ENCODE measurements at regions not wholly inside any gene's neighbourhood (a gene's known extent, or its start where the extent isn't known, plus 50 kb on each side); places are given as distances from the start of the nearest gene placed in this dataset.

DNA sequence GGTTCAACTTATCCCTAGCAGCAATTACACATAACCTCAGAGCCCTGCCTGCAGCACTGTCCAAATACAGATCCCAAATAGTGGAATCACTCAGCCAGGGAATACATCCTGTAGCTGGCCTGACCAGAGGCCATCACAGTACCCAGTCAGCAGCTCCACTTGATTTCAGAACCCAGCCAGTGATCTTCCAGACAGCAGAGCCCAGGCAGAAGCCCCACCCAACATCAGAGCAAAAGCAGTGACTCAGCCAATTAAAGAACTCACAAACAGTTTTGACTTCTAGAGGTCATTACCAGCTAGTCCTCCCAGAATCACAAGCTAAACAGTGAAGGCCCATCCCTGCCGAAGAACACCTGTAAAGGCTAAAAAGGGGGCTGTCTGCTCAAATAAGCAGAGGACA, 118.0 kb upstream of the SRD5A2 start:
- TF ChIP-seq CSDC2 (CRISPR knock-in tag; IDR thresholded peaks at IDR 0.05): no peak
- no peak for TF ChIP-seq ZFP30 (CRISPR knock-in tag; IDR thresholded peaks at IDR 0.05)
- TF ChIP-seq, protein P1, sequence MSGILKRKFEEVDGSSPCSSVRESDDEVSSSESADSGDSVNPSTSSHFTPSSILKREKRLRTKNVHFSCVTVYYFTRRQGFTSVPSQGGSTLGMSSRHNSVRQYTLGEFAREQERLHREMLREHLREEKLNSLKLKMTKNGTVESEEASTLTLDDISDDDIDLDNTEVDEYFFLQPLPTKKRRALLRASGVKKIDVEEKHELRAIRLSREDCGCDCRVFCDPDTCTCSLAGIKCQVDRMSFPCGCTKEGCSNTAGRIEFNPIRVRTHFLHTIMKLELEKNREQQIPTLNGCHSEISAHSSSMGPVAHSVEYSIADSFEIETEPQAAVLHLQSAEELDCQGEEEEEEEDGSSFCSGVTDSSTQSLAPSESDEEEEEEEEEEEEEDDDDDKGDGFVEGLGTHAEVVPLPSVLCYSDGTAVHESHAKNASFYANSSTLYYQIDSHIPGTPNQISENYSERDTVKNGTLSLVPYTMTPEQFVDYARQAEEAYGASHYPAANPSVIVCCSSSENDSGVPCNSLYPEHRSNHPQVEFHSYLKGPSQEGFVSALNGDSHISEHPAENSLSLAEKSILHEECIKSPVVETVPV (CRISPR knock-in tag; IDR thresholded peaks at IDR 0.05): no peak
- TF ChIP-seq, protein P2, sequence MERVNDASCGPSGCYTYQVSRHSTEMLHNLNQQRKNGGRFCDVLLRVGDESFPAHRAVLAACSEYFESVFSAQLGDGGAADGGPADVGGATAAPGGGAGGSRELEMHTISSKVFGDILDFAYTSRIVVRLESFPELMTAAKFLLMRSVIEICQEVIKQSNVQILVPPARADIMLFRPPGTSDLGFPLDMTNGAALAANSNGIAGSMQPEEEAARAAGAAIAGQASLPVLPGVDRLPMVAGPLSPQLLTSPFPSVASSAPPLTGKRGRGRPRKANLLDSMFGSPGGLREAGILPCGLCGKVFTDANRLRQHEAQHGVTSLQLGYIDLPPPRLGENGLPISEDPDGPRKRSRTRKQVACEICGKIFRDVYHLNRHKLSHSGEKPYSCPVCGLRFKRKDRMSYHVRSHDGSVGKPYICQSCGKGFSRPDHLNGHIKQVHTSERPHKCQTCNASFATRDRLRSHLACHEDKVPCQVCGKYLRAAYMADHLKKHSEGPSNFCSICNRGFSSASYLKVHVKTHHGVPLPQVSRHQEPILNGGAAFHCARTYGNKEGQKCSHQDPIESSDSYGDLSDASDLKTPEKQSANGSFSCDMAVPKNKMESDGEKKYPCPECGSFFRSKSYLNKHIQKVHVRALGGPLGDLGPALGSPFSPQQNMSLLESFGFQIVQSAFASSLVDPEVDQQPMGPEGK (CRISPR knock-in tag; IDR thresholded peaks at IDR 0.05; ENCODE audit: borderline replicate concordance): no peak
- TF ChIP-seq, protein P3, sequence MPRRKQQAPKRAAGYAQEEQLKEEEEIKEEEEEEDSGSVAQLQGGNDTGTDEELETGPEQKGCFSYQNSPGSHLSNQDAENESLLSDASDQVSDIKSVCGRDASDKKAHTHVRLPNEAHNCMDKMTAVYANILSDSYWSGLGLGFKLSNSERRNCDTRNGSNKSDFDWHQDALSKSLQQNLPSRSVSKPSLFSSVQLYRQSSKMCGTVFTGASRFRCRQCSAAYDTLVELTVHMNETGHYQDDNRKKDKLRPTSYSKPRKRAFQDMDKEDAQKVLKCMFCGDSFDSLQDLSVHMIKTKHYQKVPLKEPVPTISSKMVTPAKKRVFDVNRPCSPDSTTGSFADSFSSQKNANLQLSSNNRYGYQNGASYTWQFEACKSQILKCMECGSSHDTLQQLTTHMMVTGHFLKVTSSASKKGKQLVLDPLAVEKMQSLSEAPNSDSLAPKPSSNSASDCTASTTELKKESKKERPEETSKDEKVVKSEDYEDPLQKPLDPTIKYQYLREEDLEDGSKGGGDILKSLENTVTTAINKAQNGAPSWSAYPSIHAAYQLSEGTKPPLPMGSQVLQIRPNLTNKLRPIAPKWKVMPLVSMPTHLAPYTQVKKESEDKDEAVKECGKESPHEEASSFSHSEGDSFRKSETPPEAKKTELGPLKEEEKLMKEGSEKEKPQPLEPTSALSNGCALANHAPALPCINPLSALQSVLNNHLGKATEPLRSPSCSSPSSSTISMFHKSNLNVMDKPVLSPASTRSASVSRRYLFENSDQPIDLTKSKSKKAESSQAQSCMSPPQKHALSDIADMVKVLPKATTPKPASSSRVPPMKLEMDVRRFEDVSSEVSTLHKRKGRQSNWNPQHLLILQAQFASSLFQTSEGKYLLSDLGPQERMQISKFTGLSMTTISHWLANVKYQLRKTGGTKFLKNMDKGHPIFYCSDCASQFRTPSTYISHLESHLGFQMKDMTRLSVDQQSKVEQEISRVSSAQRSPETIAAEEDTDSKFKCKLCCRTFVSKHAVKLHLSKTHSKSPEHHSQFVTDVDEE (CRISPR knock-in tag; IDR thresholded peaks at IDR 0.05): no peak
- no peak for TF ChIP-seq ZNF70 (CRISPR knock-in tag; IDR thresholded peaks at IDR 0.05)
- no peak for TF ChIP-seq BACH2 (CRISPR knock-in tag; IDR thresholded peaks at IDR 0.05; ENCODE audit: borderline replicate concordance)
- TF ChIP-seq ZC3H10 (CRISPR knock-in tag; IDR thresholded peaks at IDR 0.05): no peak
- TF ChIP-seq SNAI2 (CRISPR knock-in tag; IDR thresholded peaks at IDR 0.05): no peak
- TF ChIP-seq GLIS3 (CRISPR knock-in tag; IDR thresholded peaks at IDR 0.05): no peak
- TF ChIP-seq ESRRG (CRISPR knock-in tag; IDR thresholded peaks at IDR 0.05): no peak
- no peak for TF ChIP-seq ZFP3 (CRISPR knock-in tag; IDR thresholded peaks at IDR 0.05)
- no peak for ATAC-seq

DNA sequence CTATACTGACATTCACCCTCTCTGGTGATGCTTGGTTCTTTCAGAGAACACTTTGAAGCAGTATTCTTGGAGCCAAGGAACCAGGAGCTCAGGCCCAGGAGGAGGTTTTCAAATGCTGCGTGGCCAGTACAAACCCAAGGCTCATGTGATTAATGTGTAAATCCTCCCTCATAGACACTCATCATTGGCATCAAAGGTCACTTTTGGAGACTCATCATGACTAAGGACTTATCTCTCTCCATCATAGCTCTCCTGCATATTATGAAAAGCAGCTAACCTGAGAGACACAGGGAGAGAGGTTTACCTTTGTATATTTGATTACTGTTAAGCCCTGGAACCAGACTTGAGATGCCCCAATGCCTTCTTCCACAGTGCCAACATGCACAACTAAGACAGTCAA, 115.3 kb upstream of the SRD5A2 start:
- TF ChIP-seq, protein P1 (CRISPR knock-in tag; IDR thresholded peaks at IDR 0.05): no peak
- TF ChIP-seq TOX (CRISPR knock-in tag; IDR thresholded peaks at IDR 0.05; ENCODE audit: borderline replicate concordance): no peak
- TF ChIP-seq CSDC2 (CRISPR knock-in tag; IDR thresholded peaks at IDR 0.05): no peak
- TF ChIP-seq, protein P3 (CRISPR knock-in tag; IDR thresholded peaks at IDR 0.05): no peak
- TF ChIP-seq, protein P2 (CRISPR knock-in tag; IDR thresholded peaks at IDR 0.05; ENCODE audit: borderline replicate concordance): no peak
- TF ChIP-seq, protein P4, sequence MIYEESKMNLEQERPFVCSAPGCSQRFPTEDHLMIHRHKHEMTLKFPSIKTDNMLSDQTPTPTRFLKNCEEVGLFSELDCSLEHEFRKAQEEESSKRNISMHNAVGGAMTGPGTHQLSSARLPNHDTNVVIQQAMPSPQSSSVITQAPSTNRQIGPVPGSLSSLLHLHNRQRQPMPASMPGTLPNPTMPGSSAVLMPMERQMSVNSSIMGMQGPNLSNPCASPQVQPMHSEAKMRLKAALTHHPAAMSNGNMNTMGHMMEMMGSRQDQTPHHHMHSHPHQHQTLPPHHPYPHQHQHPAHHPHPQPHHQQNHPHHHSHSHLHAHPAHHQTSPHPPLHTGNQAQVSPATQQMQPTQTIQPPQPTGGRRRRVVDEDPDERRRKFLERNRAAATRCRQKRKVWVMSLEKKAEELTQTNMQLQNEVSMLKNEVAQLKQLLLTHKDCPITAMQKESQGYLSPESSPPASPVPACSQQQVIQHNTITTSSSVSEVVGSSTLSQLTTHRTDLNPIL (CRISPR knock-in tag; IDR thresholded peaks at IDR 0.05; ENCODE audit: low read depth): no peak
- no peak for TF ChIP-seq ESRRG (CRISPR knock-in tag; IDR thresholded peaks at IDR 0.05)
- TF ChIP-seq ZFP3 (CRISPR knock-in tag; IDR thresholded peaks at IDR 0.05): no peak
- no peak for TF ChIP-seq ARNTL (CRISPR knock-in tag; IDR thresholded peaks at IDR 0.05; ENCODE audit: borderline replicate concordance, low read depth)
- TF ChIP-seq SNAI2 (CRISPR knock-in tag; IDR thresholded peaks at IDR 0.05): no peak
- TF ChIP-seq PPARA (CRISPR knock-in tag; IDR thresholded peaks at IDR 0.05; ENCODE audit: borderline replicate concordance): no peak
- TF ChIP-seq, protein P5, sequence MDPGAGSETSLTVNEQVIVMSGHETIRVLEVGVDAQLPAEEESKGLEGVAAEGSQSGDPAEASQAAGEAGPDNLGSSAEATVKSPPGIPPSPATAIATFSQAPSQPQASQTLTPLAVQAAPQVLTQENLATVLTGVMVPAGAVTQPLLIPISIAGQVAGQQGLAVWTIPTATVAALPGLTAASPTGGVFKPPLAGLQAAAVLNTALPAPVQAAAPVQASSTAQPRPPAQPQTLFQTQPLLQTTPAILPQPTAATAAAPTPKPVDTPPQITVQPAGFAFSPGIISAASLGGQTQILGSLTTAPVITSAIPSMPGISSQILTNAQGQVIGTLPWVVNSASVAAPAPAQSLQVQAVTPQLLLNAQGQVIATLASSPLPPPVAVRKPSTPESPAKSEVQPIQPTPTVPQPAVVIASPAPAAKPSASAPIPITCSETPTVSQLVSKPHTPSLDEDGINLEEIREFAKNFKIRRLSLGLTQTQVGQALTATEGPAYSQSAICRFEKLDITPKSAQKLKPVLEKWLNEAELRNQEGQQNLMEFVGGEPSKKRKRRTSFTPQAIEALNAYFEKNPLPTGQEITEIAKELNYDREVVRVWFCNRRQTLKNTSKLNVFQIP (CRISPR knock-in tag; IDR thresholded peaks at IDR 0.05; ENCODE audit: borderline replicate concordance, low read depth): no peak
- TF ChIP-seq OSR1 (CRISPR knock-in tag; IDR thresholded peaks at IDR 0.05): no peak
- TF ChIP-seq ZC3H10 (CRISPR knock-in tag; IDR thresholded peaks at IDR 0.05): no peak
- no peak for TF ChIP-seq ISL1 (CRISPR knock-in tag; IDR thresholded peaks at IDR 0.05)
- TF ChIP-seq RARB (CRISPR knock-in tag; IDR thresholded peaks at IDR 0.05): no peak
- ATAC-seq: no peak

Measured in SK-N-SH treated with all-trans-retinoic acid at 6 μM for 48 hours (cell line).